ENCODE measurements at regions not wholly inside any gene's neighbourhood (a gene's known extent, or its start where the extent isn't known, plus 50 kb on each side); places are given as distances from the start of the nearest gene placed in this dataset.

DNA sequence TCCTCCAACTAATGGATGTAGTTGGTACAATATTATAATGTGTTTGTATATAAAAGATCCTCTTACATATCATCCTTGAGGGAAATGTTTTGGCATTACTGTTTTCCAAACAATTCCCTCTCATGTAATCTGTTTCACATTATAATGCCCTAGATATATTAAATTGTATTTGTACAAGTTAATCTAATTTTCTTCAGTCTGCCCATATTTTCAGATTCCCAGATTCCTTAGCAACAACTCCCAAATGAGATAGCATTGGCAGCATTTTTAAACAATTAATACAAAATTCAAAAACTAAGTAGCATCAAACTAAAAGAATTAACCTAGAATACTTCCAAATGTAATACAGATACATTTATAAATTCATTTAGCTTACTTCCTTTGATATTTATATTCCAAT lies 860.2 kb downstream of the C12orf50 start:
- TF ChIP-seq, protein P1, sequence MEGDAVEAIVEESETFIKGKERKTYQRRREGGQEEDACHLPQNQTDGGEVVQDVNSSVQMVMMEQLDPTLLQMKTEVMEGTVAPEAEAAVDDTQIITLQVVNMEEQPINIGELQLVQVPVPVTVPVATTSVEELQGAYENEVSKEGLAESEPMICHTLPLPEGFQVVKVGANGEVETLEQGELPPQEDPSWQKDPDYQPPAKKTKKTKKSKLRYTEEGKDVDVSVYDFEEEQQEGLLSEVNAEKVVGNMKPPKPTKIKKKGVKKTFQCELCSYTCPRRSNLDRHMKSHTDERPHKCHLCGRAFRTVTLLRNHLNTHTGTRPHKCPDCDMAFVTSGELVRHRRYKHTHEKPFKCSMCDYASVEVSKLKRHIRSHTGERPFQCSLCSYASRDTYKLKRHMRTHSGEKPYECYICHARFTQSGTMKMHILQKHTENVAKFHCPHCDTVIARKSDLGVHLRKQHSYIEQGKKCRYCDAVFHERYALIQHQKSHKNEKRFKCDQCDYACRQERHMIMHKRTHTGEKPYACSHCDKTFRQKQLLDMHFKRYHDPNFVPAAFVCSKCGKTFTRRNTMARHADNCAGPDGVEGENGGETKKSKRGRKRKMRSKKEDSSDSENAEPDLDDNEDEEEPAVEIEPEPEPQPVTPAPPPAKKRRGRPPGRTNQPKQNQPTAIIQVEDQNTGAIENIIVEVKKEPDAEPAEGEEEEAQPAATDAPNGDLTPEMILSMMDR (IDR thresholded peaks at IDR 0.05; ENCODE audit: borderline replicate concordance, control extremely low read depth, extremely low read depth, insufficient read depth, missing control alignments): no peak
- DNase-seq (ENCODE audit: low spot score): no peak
- in situ Hi-C loops (cut with MboI; ENCODE audit: low sequenced_read_pairs, unreplicated experiment): no loop called here

DNA sequence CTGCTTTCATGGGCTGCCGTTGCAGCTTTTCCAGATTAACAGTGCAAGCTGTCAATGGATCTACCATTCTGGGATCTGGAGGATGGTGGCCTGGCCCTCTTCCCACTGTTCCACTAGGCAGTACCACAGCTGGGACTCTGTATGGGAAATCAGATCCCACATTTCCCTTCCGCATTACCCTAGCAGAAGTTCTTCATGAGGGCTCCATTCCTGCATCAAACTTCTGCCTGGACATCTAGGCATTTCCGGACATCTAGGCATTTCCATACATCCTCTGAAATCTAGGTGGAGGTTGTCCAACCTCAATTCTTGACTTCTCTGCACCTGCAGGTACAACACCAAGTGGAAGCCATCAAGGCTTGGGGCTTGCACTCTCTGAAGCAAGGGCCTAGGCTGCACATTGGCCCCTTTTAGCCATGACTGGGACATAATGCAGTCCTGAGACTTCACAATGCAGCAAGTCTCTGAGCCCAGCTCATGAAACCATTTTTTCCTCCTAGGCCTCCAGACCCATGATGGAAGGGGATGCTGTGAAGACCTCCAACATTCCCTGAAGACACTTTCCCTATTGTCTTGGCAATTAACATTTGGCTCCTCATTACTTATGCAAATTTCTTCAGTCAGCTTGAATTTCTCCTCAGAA lies 863.3 kb downstream of the C12orf50 start:
- in situ Hi-C loops (cut with MboI; ENCODE audit: low sequenced_read_pairs, unreplicated experiment): no loop called here
- TF ChIP-seq, protein P1 (IDR thresholded peaks at IDR 0.05; ENCODE audit: borderline replicate concordance, control extremely low read depth, extremely low read depth, insufficient read depth, missing control alignments): no peak
- DNase-seq (ENCODE audit: low spot score): no peak

DNA sequence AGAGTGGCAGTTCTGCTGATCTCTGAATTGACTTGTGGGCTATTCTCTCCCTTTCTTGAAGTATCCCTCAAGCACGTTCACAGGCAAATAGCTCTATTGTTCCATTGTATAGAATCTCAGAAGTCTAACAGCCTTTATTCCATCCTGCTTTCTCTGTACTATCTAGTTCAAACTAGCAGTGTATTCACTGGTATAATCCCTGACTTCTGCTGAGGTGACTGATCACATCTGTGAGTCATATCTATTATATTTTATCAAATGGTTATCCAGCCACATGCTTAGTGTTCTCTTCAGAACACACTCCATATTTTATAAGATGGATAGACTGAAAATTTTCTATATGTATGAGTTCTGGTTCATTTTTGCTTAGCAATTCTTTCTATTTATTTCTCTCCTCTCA lies 866.1 kb downstream of the C12orf50 start:
- TF ChIP-seq, protein P1 (IDR thresholded peaks at IDR 0.05; ENCODE audit: borderline replicate concordance, control extremely low read depth, extremely low read depth, insufficient read depth, missing control alignments): no peak
- in situ Hi-C loops (cut with MboI; ENCODE audit: low sequenced_read_pairs, unreplicated experiment): no loop called here
- no peak for DNase-seq (ENCODE audit: low spot score)

DNA sequence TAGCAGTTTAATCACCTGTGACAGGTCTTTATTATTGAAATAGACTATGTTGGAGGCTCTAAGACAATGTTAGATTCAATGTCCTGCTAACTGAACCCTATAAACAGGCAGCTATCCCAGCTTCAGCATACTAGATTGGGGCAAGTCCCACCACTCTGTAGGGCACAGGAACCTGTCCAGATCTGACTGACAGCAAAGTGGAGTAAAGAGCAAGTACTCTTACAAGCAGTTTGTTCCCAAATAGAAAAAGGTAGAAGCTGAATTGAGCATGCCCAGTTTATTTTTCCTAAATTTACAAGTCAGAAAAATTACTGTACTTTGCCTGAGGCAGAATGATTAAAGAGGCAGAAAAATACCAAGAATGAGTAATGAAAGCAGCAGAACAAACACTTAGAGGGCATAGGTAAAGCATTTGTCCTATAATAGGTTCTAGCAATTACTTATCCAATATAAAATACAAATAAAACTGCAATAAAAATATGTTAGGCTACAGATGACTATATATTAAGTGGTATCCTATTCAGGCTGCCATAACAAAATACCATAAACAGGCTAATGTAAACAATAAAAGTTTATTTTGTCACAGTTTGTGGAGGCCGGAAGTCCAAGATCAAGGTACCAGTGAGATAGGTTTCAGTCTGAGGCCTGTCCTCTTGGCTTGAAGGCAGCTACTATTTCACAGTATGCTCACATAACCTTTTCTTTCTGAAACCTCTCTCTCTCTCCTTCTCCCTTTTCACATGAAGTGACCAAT lies 868.2 kb downstream of the C12orf50 start:
- TF ChIP-seq, protein P1 (IDR thresholded peaks at IDR 0.05; ENCODE audit: borderline replicate concordance, control extremely low read depth, extremely low read depth, insufficient read depth, missing control alignments): no peak
- in situ Hi-C loops (cut with MboI; ENCODE audit: low sequenced_read_pairs, unreplicated experiment): no loop called here
- no peak for DNase-seq (ENCODE audit: low spot score)

DNA sequence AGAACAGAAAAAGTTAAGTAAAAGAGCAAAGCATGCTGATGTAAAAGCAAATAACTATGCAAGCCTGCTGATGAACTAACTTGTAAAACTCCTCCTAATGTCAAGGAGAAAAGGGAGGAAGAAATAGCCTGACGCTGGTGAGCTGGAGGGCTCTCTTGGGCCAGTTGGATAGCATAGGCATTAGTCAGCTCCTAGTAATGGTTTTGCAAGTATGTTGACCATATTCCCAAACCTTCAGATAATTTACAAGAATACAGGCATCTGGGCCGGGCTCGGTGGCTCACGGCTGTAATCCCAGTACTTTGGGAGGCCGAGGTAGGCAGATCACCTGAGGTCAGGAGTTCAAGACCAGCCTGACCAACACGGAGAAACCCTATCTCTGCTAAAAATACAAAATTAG lies 871.4 kb downstream of the C12orf50 start:
- no peak for DNase-seq (ENCODE audit: low spot score)
- in situ Hi-C loops (cut with MboI; ENCODE audit: low sequenced_read_pairs, unreplicated experiment): no loop called here
- TF ChIP-seq, protein P1 (IDR thresholded peaks at IDR 0.05; ENCODE audit: borderline replicate concordance, control extremely low read depth, extremely low read depth, insufficient read depth, missing control alignments): no peak

DNA sequence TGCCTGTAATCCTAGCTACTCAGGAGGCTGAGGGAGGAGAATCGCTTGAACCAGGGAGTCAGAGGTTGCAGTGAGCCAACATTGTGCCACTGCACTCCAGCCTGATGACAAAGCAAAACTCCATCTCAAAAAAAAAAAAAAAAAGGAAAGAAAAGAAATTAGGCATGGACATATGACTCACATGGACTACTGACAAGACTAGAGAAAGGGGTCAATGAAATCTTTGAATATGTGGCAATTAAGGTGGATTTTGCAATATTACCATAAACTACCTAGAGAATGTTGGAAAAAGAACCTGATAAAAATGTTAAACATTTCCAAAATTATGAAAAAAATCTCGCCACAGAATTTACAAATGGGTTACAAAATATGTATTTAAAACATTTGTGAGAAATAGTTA lies 873.6 kb downstream of the C12orf50 start:
- in situ Hi-C loops (cut with MboI; ENCODE audit: low sequenced_read_pairs, unreplicated experiment): no loop called here
- DNase-seq (ENCODE audit: low spot score): no peak

More for the DNA sequence above, 873.6 kb downstream of the C12orf50 start:
- TF ChIP-seq, protein P1 (IDR thresholded peaks at IDR 0.05; ENCODE audit: borderline replicate concordance, control extremely low read depth, extremely low read depth, insufficient read depth, missing control alignments): no peak

Data from GM13976 (cell line).